ENCODE measurements at regions not wholly inside any gene's neighbourhood (a gene's known extent, or its start where the extent isn't known, plus 50 kb on each side); places are given as distances from the start of the nearest gene placed in this dataset.

GRCh38 chr2:191521608-191522208 is 156.2 kb upstream of the NABP1 start:
- TF ChIP-seq EZH2 (IDR thresholded peaks at IDR 0.05; ENCODE audit: insufficient read depth, low read length) = no peak
- TF ChIP-seq, protein P1, sequence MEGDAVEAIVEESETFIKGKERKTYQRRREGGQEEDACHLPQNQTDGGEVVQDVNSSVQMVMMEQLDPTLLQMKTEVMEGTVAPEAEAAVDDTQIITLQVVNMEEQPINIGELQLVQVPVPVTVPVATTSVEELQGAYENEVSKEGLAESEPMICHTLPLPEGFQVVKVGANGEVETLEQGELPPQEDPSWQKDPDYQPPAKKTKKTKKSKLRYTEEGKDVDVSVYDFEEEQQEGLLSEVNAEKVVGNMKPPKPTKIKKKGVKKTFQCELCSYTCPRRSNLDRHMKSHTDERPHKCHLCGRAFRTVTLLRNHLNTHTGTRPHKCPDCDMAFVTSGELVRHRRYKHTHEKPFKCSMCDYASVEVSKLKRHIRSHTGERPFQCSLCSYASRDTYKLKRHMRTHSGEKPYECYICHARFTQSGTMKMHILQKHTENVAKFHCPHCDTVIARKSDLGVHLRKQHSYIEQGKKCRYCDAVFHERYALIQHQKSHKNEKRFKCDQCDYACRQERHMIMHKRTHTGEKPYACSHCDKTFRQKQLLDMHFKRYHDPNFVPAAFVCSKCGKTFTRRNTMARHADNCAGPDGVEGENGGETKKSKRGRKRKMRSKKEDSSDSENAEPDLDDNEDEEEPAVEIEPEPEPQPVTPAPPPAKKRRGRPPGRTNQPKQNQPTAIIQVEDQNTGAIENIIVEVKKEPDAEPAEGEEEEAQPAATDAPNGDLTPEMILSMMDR (IDR thresholded peaks at IDR 0.05; ENCODE audit: insufficient read depth, low read depth, low read length) = peak; percentile 73
